NCI-H1694 (cell line): ENCODE measurements at regions not wholly inside any gene's neighbourhood (a gene's known extent, or its start where the extent isn't known, plus 50 kb on each side); places are given as distances from the start of the nearest gene placed in this dataset.

Experiments
- DNase-seq: peaks from one replicate; lab custom pipeline; 2025; lab: John Stamatoyannopoulos, UW

GRCh38 chr20:56835829-56836550, 206.9 kb downstream of the TFAP2C start:
- DNase-seq = no peak

GRCh38 chr20:56839222-56839621, 210.1 kb downstream of the TFAP2C start:
- DNase-seq = no peak

- no peak for DNase-seq
Measured at GRCh38 chr20:56839786-56840185, 210.7 kb downstream of the TFAP2C start.

GRCh38 chr20:56840716-56841261, 211.7 kb downstream of the TFAP2C start:
- no peak for DNase-seq

GRCh38 chr20:56841346-56841908, 212.3 kb downstream of the TFAP2C start:
- no peak for DNase-seq

- no peak for DNase-seq
Measured at GRCh38 chr20:56842056-56842455, 212.9 kb downstream of the TFAP2C start.

- no peak for DNase-seq
Measured at GRCh38 chr20:56843386-56843785, 214.3 kb downstream of the TFAP2C start.

GRCh38 chr20:56843817-56844216, 214.7 kb downstream of the TFAP2C start:
- DNase-seq = no peak

- DNase-seq = no peak
Measured at GRCh38 chr20:56845546-56846086, 216.5 kb downstream of the TFAP2C start.

- no peak for DNase-seq
Measured at GRCh38 chr20:56848561-56848960, 219.5 kb downstream of the TFAP2C start.

GRCh38 chr20:56851552-56851951, 222.4 kb downstream of the TFAP2C start:
- no peak for DNase-seq

GRCh38 chr20:56855708-56856107, 226.6 kb downstream of the TFAP2C start:
- no peak for DNase-seq

- DNase-seq = no peak
Measured at GRCh38 chr20:56857950-56858349, 228.8 kb downstream of the TFAP2C start.

- no peak for DNase-seq
Measured at GRCh38 chr20:56859039-56859800, 230.1 kb downstream of the TFAP2C start.

GRCh38 chr20:56859801-56860261, 230.7 kb downstream of the TFAP2C start:
- DNase-seq = no peak

GRCh38 chr20:56860413-56860812, 231.3 kb downstream of the TFAP2C start:
- DNase-seq = no peak

GRCh38 chr20:56861590-56861989, 232.5 kb downstream of the TFAP2C start:
- DNase-seq = no peak

- no peak for DNase-seq
Measured at GRCh38 chr20:56865055-56865454, 235.9 kb downstream of the TFAP2C start.

GRCh38 chr20:56867128-56867527, 238.0 kb downstream of the TFAP2C start:
- DNase-seq = no peak

GRCh38 chr20:56868746-56869145, 239.6 kb downstream of the TFAP2C start:
- no peak for DNase-seq

GRCh38 chr20:56870271-56870670, 241.2 kb downstream of the TFAP2C start:
- no peak for DNase-seq

- no peak for DNase-seq
Measured at GRCh38 chr20:56871691-56872090, 242.6 kb downstream of the TFAP2C start.
